COLO668 (cell line): ENCODE measurements at regions not wholly inside any gene's neighbourhood (a gene's known extent, or its start where the extent isn't known, plus 50 kb on each side); places are given as distances from the start of the nearest gene placed in this dataset.

Experiments used
- DNase-seq: peaks from one replicate; lab custom pipeline; 2025; ENCODE audit not compliant: unreplicated experiment; lab: John Stamatoyannopoulos, UW

DNA sequence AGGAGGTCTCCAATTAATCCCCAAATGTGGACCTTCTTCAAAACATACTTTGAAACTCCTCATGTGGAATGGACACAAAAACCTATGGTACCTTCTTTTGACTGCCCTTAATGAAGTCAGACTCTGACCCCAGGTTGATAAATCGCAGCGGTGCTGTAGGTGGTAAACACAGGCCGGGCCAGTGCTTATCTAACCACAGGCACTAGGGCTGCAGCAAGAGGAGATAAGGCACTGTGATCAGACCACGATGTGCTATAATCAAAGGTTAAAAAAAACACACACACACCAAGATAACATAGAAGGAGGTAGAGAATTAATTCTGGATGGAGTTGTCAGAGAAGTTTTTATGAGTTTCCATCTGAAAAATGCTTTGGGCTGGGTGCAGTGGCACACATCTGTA, 52.3 kb upstream of the SIPA1L2 start:
- no peak for DNase-seq

DNA sequence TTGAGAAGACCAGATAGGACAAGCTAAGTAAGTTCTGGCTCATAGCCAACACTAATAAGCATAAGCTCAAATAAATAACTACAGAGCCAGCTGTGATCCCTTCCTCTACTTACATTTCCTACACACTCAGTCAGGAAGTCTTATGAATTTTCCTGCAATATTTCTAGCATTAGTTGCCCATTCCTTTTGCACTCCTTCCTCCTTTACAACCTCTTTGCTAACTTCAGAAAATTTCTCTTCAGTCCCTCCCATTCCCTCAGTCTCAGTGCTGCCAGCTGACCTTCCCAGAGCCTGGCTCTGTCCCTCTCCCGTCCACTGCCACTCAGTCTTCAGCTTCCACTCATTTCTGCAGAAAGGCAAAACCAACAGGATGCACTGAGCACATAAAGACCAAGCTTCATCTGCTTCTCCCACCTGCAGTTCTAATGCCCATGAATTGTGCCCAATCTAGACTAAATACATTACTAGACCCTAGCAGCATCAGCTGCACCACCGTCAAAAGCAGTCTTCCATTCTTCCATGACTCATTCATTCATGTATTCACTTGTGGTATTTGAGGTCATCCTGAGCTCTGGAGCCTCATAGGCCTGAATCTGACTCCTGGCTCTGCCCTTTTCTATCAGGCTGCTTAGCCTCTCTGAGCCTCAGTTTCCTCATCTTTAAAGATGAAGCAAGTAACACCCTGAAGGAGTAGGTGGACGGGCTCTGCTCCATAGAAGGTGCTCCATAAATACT, 54.6 kb upstream of the SIPA1L2 start:
- DNase-seq: no peak

DNA sequence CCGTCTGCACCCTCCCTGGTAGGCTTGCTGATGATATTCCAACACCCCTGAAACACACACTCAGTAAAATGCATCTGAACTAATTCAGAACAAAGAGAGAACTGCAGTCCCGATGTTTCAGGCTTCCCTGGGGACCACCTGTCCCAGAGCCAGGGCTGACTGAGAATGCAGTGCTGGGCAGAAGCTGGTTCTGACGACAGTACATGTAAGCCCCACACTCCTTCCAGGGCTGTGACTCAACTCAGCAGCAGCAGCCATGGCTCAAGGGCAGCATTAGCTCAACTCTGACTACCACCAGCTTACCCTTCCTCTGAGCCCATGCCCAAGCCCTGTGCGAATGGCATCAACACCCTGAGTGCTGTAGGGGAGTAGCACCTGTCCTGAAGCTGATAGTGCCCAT, 56.4 kb upstream of the SIPA1L2 start:
- no peak for DNase-seq

DNA sequence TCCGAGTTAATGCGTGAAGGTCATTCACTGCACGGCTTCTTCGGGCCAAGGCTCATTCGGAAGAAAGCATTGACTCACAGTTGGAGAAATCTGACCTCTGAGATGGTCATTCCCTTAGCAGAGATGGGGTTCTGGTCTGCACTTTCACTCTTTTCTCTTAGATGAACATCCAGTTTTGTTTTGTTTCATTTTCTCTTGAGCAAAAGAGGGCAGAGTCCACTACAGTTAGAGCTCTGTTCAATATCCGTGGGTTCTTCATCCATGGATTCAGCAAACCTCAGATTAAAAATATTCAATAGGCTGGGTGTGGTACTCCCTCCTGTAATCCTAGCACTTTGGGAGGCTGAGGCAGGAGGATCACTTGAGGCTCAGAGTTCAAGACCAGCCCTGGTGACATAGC, 57.4 kb upstream of the SIPA1L2 start:
- no peak for DNase-seq

DNA sequence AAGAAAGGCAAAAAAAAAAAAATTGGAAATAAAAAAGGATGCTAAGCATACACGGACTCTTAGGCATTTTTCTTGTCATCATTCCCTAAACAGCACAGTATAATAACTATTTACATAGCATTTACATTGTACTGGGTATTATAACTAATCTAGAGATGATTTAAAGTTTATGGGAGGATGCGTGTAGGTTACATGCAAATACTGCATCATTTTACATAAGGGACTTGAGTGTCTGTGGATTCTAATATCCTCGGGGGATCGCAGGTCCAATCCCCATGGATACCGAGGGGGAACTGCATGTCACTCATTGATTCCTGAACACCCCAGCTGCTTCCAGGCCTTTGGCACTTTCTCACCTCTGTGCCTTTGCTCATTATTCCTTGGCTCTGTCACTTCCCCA, 57.8 kb upstream of the SIPA1L2 start:
- DNase-seq: no peak

DNA sequence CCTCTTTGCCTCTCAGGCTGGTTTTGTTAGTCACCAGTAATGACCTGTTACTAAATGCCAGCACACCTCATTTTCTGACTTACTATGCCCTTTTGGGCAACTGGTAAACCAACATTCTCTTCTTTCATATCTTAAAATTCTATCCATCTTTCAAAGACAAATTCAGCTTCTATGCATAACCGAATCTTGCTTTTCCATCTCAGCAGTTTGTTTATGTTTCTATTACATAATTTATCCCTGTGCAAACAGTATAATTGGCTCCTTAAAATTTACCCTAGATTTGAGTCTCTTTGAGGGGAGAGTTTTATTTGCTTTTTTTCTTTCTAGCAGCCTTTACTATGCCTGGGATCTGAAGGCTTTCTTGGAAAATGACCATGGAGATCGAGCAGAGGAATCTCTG, 58.5 kb upstream of the SIPA1L2 start:
- DNase-seq: no peak

DNA sequence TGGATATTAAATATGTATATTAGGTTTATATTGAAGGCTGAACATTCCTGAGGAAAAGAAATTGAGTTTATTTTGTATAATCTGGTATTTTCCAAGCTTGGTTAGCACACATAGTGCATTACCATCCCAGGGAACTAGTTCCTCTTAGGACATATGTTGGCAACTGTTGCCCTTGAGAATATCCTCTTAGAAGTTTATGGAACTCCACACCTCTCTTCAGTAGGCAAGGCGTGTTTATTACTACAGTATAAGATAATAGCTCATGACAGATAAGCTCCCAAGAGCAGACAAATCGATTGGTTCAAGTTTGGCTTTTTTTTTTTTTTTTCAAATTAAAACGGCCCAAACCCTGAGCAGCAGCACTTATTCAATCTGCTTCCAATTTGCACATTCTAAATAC, 59.8 kb upstream of the SIPA1L2 start:
- DNase-seq: no peak

DNA sequence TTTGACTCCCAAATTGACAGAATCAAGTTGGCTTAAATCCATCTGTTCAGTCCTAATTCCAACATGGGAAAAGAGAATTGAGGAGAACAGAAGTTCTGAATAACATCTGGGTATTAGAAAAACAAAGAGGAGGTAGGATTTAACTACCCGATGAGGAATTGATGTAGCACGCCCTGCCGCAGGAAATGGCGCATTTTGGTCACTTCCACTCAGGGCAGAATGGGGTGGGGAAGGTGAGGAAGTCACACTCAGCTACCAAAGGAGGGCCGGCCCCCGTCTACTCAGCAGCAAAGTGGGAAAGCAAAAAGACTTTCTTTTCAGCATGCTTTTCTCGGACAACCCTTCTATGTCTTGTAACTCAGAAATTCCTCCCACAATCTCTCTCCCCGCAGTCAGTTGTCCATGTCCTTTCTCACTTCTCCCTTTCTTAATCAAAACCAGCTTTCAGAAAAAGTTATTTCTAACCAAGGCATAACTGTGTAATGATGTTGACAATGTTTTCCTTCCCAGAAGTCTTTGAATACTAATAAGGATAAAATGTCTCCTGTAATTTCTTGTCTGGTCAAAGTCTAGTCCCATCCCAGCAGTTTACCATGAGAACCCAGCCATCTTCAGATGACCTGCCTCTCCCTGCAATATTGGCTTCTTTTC, 60.5 kb upstream of the SIPA1L2 start:
- DNase-seq: no peak

DNA sequence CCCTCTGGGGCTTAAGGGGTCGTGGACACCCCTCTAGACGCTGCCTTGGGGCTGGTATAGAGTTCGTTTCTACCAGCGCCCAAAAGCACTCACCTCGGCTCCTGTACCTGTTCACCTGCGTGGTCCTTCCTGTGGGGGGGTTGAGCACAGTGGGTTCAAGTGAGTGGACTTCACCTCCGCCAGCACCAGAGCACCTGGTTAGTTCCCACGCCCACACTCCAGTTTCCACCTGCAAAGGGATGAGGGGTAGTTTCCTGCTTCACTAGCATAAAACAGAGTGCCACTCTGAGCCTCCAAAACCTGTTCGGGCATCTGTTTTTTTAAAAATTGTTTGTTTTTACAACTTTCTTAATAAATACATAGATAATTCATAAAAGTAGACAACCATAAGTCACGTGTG, 64.5 kb upstream of the SIPA1L2 start:
- DNase-seq: no peak

DNA sequence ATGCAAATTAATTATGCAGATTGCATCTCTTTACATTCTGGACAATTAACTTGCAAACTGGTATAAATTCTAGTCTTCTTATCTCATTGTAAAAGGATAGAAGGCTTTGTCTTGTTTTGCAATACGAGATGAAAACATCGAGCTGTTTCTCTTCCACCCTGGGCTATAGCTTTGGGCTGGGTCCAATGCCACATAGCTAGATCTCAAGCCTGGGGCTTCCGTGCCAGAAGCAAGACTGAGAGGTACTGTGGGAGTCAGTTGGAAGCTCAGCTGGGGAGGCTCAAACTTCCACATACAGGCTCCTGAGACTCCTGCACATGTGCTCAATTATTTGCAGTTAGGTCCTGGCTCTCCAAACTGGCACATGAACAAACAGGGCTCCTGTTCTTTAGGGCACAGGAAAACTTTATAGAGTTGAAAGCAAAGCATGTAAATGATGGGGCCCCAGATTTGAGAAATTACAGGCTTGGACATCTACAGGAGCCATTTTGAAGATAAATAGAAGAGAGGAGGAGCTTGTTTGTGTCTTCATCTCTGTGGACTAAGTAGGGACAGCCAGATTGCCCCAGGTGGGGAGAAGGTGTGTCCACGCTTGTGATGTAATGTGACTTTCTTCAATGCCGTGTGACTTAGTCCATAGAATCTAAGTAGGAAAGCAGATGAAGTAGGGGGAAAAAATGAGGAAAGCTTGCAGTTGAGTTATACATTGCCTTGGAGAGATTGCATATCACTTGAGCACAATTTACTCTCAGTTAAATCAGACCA, 65.9 kb upstream of the SIPA1L2 start:
- DNase-seq: no peak

DNA sequence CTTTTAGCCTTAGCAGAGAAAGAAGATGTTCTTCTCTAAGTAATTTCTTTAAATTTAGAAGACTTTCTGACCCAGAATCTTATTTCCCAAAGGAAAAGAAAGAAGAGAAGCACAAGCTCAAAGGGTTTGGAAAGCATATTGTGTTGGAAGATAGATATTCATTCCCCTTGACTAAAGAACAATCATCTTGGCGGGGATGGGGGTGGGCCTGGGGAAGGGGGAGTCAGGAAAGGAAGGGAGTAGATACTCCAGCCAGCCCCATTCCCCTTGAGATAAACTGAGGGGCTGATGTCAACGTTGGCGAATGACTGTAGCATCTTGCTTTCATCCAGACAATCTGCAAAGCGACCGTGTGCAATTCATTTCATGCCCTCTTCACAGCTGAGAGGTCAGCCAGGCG, 66.5 kb upstream of the SIPA1L2 start:
- no peak for DNase-seq

DNA sequence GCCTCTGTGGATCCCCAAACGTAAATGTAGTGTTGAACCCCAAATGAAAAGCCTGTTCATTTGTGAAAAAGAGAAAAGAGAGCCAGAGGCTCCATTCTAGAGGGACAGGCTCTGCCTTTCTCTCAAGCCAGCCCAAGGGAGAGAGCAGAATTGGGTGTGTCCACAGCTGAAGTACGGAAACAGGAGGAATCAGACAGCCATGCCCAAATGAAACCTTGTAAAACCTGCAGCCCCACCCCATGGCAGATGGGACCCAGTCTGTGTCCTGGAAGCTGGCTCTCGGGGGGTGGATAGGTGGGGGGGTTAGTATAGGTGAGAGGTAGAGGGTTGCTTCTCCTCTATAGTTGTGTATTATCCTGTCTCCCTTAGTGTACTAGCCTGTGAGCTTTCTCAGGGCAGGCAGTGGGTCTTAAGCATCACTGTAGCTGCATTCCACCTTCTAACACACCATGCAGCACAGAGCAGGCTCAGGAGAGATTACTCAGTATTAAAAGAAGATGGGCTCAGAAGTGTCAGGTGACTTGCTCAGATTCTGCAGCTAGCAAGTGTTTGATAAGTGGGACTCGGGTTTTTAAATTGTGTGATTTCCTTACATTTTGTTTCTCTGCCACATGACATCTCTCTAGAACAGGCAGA, 67.4 kb upstream of the SIPA1L2 start:
- DNase-seq: no peak

DNA sequence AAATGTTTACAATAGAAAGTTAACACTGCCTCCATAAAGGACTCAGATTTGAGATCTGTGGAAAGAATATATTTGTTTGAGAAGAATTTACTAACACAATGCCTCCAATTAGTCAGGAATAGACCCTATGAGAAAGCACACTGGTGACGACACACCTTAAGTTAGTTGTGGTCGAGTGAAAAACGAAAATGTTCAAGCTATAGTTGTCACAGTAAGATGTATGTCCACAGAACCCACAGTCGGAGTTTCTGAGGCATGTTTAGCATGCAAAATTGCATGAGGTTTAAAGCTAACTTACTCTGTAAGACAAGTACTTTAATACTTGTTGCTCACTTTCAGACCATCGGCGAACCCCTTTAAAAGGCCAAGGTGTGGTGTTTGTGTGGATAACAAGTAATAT, 69.9 kb upstream of the SIPA1L2 start:
- no peak for DNase-seq

DNA sequence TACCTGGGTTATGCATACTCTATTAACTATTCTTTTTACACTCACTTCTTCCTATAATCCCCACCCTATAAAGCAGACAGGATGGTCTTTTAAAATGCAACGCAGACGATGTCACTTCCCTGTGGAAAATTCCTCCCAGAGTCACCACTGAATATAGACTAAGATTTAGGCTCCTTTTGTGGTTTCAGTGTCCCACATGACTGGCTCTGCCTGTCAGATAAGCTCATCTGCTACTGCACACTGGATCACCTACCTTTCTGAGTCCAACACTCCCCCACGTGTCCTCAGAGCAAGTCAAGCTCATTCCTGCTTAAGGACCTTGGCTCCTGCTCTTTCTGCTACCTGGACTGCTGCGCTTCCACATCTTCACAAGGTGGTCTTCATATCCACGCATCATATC, 73.0 kb upstream of the SIPA1L2 start:
- no peak for DNase-seq

DNA sequence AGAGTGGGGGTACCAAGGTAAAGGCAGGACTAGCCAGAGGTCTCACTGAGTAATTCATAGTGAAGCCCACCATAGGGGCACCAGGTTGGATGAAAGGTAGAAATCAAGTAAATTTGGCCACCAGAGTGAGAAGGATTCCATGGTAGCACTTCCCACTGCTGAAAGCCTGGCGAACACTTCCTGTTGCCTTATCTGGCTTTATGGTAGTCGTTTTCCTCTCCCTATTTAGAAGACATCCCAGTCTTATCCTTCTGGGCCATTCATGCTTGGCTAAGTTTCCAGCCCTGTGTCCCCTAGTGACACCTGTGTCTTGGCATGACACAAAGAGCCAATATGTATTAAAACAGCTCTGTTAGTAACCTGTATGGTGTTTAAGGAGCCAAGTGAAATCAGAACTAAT, 74.3 kb upstream of the SIPA1L2 start:
- DNase-seq: no peak

DNA sequence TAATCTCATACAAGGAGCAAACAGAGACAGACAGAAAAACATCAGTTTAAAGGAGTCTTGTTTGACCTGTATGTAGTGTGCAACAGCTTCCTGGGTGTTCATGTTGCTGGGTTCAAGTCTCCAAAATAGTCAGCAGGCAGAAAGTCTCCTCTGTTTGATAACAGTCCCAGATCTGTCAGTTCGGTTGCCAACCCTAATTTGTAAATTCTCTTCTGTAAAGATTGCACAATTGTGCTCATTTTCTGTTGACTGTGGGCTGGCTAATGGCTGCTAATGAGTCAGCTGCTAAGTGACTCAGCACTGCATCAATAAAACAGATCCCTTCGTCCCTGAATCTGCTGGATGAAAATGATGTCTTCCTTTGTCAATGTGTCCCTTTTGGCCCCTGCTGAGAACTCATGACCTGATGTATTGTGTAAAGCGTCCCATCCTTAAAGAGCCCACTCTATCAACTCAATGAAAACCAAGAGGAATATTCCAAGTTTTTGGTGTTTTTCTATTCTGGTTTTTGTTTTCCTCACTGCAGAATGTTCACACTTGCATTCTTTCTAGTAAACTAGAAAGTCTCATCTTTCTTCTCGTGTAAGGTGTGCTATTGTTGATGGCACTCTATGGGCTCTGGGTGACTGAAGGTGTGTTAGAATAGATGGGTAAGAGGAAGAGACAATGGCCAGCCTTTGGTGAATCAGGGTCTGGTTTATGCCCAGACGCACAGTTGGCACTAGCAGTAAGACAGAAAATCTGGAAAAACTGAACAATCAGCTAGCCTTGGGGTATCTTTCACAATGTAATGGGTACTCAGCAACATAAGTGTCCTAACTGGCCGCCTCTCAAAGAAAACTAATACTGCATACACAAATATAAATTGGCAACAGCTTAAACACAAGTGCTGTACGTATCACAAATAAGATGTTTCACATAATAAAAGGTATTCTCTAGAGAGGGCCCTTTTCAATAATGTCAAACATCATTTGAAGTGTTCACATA, 75.1 kb upstream of the SIPA1L2 start:
- DNase-seq: peak; percentile 58

DNA sequence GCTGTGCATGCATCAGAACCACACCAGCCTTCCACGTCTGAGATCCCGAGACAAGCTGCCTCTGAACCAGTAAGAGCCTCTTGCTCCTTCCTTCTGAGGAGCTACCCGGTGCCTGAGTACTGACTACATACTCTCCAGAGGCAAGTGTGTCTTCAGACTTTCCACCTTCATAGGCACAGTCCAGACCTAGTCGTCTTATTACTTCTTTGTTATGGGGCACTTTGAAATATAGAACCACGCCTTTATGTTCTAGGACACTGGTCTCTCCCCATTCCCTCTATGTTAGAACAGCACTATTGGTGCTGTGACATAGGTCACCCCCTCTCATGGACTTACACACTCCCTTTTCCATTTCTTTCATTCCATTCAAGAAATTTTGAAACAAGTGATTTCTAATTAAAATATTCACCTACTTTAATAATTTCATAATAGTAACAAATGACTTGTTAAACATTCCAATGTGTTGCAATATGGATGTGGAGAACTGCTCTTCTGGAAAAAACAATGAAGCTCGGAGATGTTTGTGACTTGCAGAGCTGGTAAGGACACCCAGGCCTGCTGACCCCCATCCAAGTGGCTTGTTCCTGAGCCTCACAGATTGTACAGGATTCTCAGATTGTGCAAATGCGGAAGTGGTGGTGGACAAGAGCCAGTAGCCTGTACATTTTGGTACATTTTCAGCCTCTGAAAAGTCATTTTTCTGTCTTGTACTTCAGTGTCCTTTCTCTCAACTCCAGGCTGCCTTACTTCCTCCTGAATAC, 76.1 kb upstream of the SIPA1L2 start:
- DNase-seq: no peak

DNA sequence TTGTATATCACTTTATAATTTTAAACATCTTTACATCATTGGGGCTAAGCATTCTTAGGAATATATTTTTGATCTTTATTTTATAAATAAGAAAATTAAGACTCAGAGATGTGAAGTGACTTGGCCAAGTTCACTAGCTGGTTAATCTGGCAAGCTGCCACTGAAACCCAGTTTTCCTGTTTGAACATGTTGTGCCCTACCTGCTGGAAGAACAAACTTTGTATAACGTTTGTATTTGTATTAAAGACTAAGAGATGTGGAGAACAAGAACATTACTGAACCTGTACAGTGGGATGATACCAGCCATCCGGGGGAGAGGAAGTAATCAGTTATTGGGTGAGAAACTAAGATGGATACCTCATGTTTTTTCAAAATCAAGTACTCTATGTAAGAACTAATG, 77.2 kb upstream of the SIPA1L2 start:
- peak; percentile 19 for DNase-seq

DNA sequence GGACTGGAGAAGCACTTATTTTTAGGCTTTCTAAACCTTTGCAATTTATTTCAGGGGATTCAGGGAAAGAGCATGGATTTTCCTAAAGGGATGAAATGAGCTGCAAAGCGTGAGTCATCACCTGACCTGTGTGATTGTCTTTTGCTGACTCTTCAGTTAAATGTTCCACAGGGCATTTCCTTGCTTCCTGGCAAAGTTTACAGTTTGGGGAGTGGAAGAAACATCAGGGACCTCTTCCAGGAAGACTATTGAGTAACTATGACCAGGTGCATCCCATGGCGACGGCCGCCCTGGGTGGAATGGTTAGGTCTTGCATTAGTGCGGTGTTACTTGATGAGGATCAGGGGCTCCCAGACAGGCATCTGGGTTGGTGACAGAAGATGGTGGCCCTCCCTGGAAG, 79.5 kb upstream of the SIPA1L2 start:
- DNase-seq: no peak

DNA sequence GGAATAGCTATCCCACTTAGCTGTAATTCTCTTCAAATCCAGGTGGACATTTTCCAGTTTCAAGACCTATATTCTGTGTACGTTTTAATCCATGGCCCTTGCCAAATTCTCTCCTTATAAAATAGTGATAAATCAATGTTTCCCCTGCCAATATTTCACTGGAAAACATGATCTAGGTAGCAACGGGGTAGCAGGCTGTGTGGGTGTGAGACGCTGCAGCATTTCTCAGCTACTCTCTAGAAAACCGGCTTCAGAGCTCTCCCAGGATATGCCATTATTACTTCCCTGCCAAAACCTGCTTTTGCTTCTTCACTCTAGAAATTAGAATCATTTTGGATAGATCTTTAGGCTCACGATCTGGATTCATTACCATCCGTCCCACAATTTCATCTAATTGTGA, 82.1 kb upstream of the SIPA1L2 start:
- no peak for DNase-seq
